ENCODE measurements at regions not wholly inside any gene's neighbourhood (a gene's known extent, or its start where the extent isn't known, plus 50 kb on each side); places are given as distances from the start of the nearest gene placed in this dataset.

GRCh38 chr7:85570898-85571297 is 384.0 kb upstream of the SEMA3D start:
- H3K4me1 ChIP-seq (ENCODE audit: control insufficient read depth in 2 of 2, insufficient read depth in 2 of 2, low read length in 2 of 2) = no peaks in the 10 kb centered on the region
- DNase-seq (no peak), ATAC-seq (no peak)
- no peaks in the 10 kb centered on the region for H3K9me3 ChIP-seq (ENCODE audit: control insufficient read depth in 2 of 3, low read length in 3 of 3)
- no peak overlapping the region for H3K27ac Mint-ChIP-seq
- H3K36me3 Mint-ChIP-seq = no peaks in the 10 kb centered on the region
- H3K27ac ChIP-seq (ENCODE audit: low read depth, low read length) = no peak overlapping the region
- POLR2A ChIA-PET = no interaction called here
- CTCF ChIA-PET = no interaction called here
- no peaks in the 10 kb centered on the region for H3K4me1 Mint-ChIP-seq
- H3K4me3 ChIP-seq (ENCODE audit: low read length) = no peak overlapping the region
- H3K4me3 Mint-ChIP-seq = no peak overlapping the region
- H3K9me3 Mint-ChIP-seq = peaks cover 0 to 3% (median 0%) of the 10 kb centered on the region in 11 donors
- no peaks in the 10 kb centered on the region for H3K27me3 ChIP-seq (ENCODE audit: control insufficient read depth in 2 of 2, insufficient read depth in 2 of 2, low read length in 2 of 2)
- intact Hi-C loops (cut with micrococcal nuclease) = no loop called here
- H3K27me3 Mint-ChIP-seq = no peaks in the 10 kb centered on the region
- H3K36me3 ChIP-seq (ENCODE audit: control insufficient read depth in 2 of 3, insufficient read depth in 3 of 3, low read length in 3 of 3) = peaks cover 0 to 2% (median 0%) of the 10 kb centered on the region in 3 experiments

GRCh38 chr7:85567983-85568382 is 381.1 kb upstream of the SEMA3D start:
- H3K4me1 ChIP-seq (ENCODE audit: control insufficient read depth in 2 of 2, insufficient read depth in 2 of 2, low read length in 2 of 2) = no peaks in the 10 kb centered on the region
- Mint-ChIP-seq H3K4me1 (no peaks in the 10 kb centered on the region), H3K4me3 (no peak overlapping the region), H3K36me3 (no peaks in the 10 kb centered on the region), H3K9me3 (peaks cover 0 to 4% (median 0%) of the 10 kb centered on the region in 11 donors), H3K27ac (no peak overlapping the region), H3K27me3 (no peaks in the 10 kb centered on the region)
- H3K27me3 ChIP-seq (ENCODE audit: control insufficient read depth in 2 of 2, insufficient read depth in 2 of 2, low read length in 2 of 2) = no peaks in the 10 kb centered on the region
- ChIA-PET POLR2A (no interaction called here), CTCF (no interaction called here)
- no peak for ATAC-seq
- peaks cover 0 to 2% (median 0%) of the 10 kb centered on the region in 3 experiments for H3K36me3 ChIP-seq (ENCODE audit: control insufficient read depth in 2 of 3, insufficient read depth in 3 of 3, low read length in 3 of 3)
- no peak overlapping the region for H3K27ac ChIP-seq (ENCODE audit: low read depth, low read length)
- no peaks in the 10 kb centered on the region for H3K9me3 ChIP-seq (ENCODE audit: control insufficient read depth in 2 of 3, low read length in 3 of 3)
- intact Hi-C loops (cut with micrococcal nuclease) = no loop called here
- H3K4me3 ChIP-seq (ENCODE audit: low read length) = no peak overlapping the region
- no peak for DNase-seq

- intact Hi-C loops (cut with micrococcal nuclease) = no loop called here
- no peak overlapping the region for H3K27ac ChIP-seq (ENCODE audit: low read depth, low read length)
- POLR2A ChIA-PET = no interaction called here
- Mint-ChIP-seq H3K9me3 (peaks cover 0 to 4% (median 0%) of the 10 kb centered on the region in 11 donors), H3K27ac (no peak overlapping the region), H3K36me3 (no peaks in the 10 kb centered on the region), H3K4me3 (no peak overlapping the region), H3K4me1 (no peaks in the 10 kb centered on the region), H3K27me3 (no peaks in the 10 kb centered on the region)
- H3K4me3 ChIP-seq (ENCODE audit: low read length) = no peak overlapping the region
- no peaks in the 10 kb centered on the region for H3K9me3 ChIP-seq (ENCODE audit: control insufficient read depth in 2 of 3, low read length in 3 of 3)
- CTCF ChIA-PET = no interaction called here
- ATAC-seq = no peak
- no peak for DNase-seq
- peaks cover 0 to 2% (median 0%) of the 10 kb centered on the region in 3 experiments for H3K36me3 ChIP-seq (ENCODE audit: control insufficient read depth in 2 of 3, insufficient read depth in 3 of 3, low read length in 3 of 3)
- no peaks in the 10 kb centered on the region for H3K4me1 ChIP-seq (ENCODE audit: control insufficient read depth in 2 of 2, insufficient read depth in 2 of 2, low read length in 2 of 2)
- no peaks in the 10 kb centered on the region for H3K27me3 ChIP-seq (ENCODE audit: control insufficient read depth in 2 of 2, insufficient read depth in 2 of 2, low read length in 2 of 2)
Observed at GRCh38 chr7:85566095-85566794, 379.4 kb upstream of the SEMA3D start.

- intact Hi-C loops (cut with micrococcal nuclease) = no loop called here
- H3K36me3 Mint-ChIP-seq = no peaks in the 10 kb centered on the region
- no peak overlapping the region for H3K4me3 Mint-ChIP-seq
- ChIA-PET CTCF (no interaction called here), POLR2A (no interaction called here)
- peaks cover 0 to 4% (median 0%) of the 10 kb centered on the region in 11 donors for H3K9me3 Mint-ChIP-seq
- Histone ChIP-seq H3K27ac (ENCODE audit: low read depth, low read length) (no peak overlapping the region), H3K27me3 (ENCODE audit: control insufficient read depth in 2 of 2, insufficient read depth in 2 of 2, low read length in 2 of 2) (no peaks in the 10 kb centered on the region), H3K9me3 (ENCODE audit: control insufficient read depth in 2 of 3, low read length in 3 of 3) (no peaks in the 10 kb centered on the region), H3K4me3 (ENCODE audit: low read length) (no peak overlapping the region), H3K4me1 (ENCODE audit: control insufficient read depth in 2 of 2, insufficient read depth in 2 of 2, low read length in 2 of 2) (no peaks in the 10 kb centered on the region), H3K36me3 (ENCODE audit: control insufficient read depth in 2 of 3, insufficient read depth in 3 of 3, low read length in 3 of 3) (peaks cover 0 to 2% (median 0%) of the 10 kb centered on the region in 3 experiments)
- H3K27ac Mint-ChIP-seq = no peak overlapping the region
- H3K27me3 Mint-ChIP-seq = no peaks in the 10 kb centered on the region
- ATAC-seq (no peak), DNase-seq (no peak)
- no peaks in the 10 kb centered on the region for H3K4me1 Mint-ChIP-seq
Observed at GRCh38 chr7:85565276-85565675, 378.4 kb upstream of the SEMA3D start.

- ChIA-PET CTCF (no interaction called here), POLR2A (no interaction called here)
- Histone ChIP-seq H3K4me1 (ENCODE audit: control insufficient read depth in 2 of 2, insufficient read depth in 2 of 2, low read length in 2 of 2) (no peaks in the 10 kb centered on the region), H3K27ac (ENCODE audit: low read depth, low read length) (no peak overlapping the region), H3K36me3 (ENCODE audit: control insufficient read depth in 2 of 3, insufficient read depth in 3 of 3, low read length in 3 of 3) (peaks cover 0 to 2% (median 0%) of the 10 kb centered on the region in 3 experiments), H3K9me3 (ENCODE audit: control insufficient read depth in 2 of 3, low read length in 3 of 3) (no peaks in the 10 kb centered on the region), H3K27me3 (ENCODE audit: control insufficient read depth in 2 of 2, insufficient read depth in 2 of 2, low read length in 2 of 2) (no peaks in the 10 kb centered on the region), H3K4me3 (ENCODE audit: low read length) (no peak overlapping the region)
- ATAC-seq (no peak), DNase-seq (no peak)
- intact Hi-C loops (cut with micrococcal nuclease) = no loop called here
- Mint-ChIP-seq H3K4me3 (no peak overlapping the region), H3K36me3 (no peaks in the 10 kb centered on the region), H3K27me3 (no peaks in the 10 kb centered on the region), H3K27ac (no peak overlapping the region), H3K9me3 (peaks cover 0 to 4% (median 0%) of the 10 kb centered on the region in 11 donors), H3K4me1 (no peaks in the 10 kb centered on the region)
Observed at GRCh38 chr7:85564861-85565260, 378.0 kb upstream of the SEMA3D start.

GRCh38 chr7:85561706-85562105 is 374.9 kb upstream of the SEMA3D start:
- DNase-seq (no peak), ATAC-seq (no peak)
- peaks cover 0 to 1% (median 0%) of the 10 kb centered on the region in 11 donors for H3K9me3 Mint-ChIP-seq
- Histone ChIP-seq H3K27ac (ENCODE audit: low read depth, low read length) (no peak overlapping the region), H3K4me1 (ENCODE audit: control insufficient read depth in 2 of 2, insufficient read depth in 2 of 2, low read length in 2 of 2) (no peaks in the 10 kb centered on the region), H3K4me3 (ENCODE audit: low read length) (no peak overlapping the region), H3K27me3 (ENCODE audit: control insufficient read depth in 2 of 2, insufficient read depth in 2 of 2, low read length in 2 of 2) (no peaks in the 10 kb centered on the region), H3K9me3 (ENCODE audit: control insufficient read depth in 2 of 3, low read length in 3 of 3) (no peaks in the 10 kb centered on the region), H3K36me3 (ENCODE audit: control insufficient read depth in 2 of 3, insufficient read depth in 3 of 3, low read length in 3 of 3) (no peaks in the 10 kb centered on the region)
- no peaks in the 10 kb centered on the region for H3K36me3 Mint-ChIP-seq
- POLR2A ChIA-PET = no interaction called here
- H3K4me3 Mint-ChIP-seq = no peak overlapping the region
- no peaks in the 10 kb centered on the region for H3K27me3 Mint-ChIP-seq
- intact Hi-C loops (cut with micrococcal nuclease) = no loop called here
- CTCF ChIA-PET = no interaction called here
- H3K27ac Mint-ChIP-seq = no peak overlapping the region
- H3K4me1 Mint-ChIP-seq = peaks cover 0 to 1% (median 0%) of the 10 kb centered on the region in 7 donors

Measured in naive thymus-derived CD4-positive, alpha-beta T cell (primary cell).